Occipital lobe (tissue), 1 donor: ENCODE measurements at regions not wholly inside any gene's neighbourhood (a gene's known extent, or its start where the extent isn't known, plus 50 kb on each side); places are given as distances from the start of the nearest gene placed in this dataset.

Experiments used
- DNase-seq: peaks from one replicate; lab custom pipeline; 2025; lab: John Stamatoyannopoulos, UW

- DNase-seq, result no peak
These were observed 52.9 kb downstream of the FRMPD3 start for GRCh38 chrX:107502316-107502715.

GRCh38 chrX:107504006-107504405 lies 54.6 kb downstream of the FRMPD3 start:
- no peak for DNase-seq

- DNase-seq, result no peak
These were observed 55.8 kb downstream of the FRMPD3 start for GRCh38 chrX:107505223-107505622.

- no peak for DNase-seq
These were observed 57.2 kb downstream of the FRMPD3 start for GRCh38 chrX:107506596-107507031.

- no peak for DNase-seq
These were observed 57.8 kb downstream of the FRMPD3 start for GRCh38 chrX:107507093-107507743.

- no peak for DNase-seq
These were observed 58.3 kb downstream of the FRMPD3 start for GRCh38 chrX:107507744-107508117.

GRCh38 chrX:107508925-107509324 lies 59.5 kb downstream of the FRMPD3 start:
- DNase-seq, result no peak

GRCh38 chrX:107514944-107515343 lies 65.5 kb downstream of the FRMPD3 start:
- DNase-seq, result no peak

- DNase-seq, result no peak
These were observed 72.6 kb downstream of the FRMPD3 start for GRCh38 chrX:107521877-107522586.

- no peak for DNase-seq
These were observed 73.4 kb downstream of the FRMPD3 start for GRCh38 chrX:107522901-107523300.

- no peak for DNase-seq
These were observed 76.7 kb downstream of the FRMPD3 start for GRCh38 chrX:107526141-107526540.

GRCh38 chrX:107530141-107530540 lies 80.7 kb downstream of the FRMPD3 start:
- no peak for DNase-seq

- no peak for DNase-seq
These were observed 88.4 kb downstream of the FRMPD3 start for GRCh38 chrX:107537815-107538214.

- no peak for DNase-seq
These were observed 87.1 kb upstream of the PRPS1 start for GRCh38 chrX:107541244-107541643.

GRCh38 chrX:107542040-107542439 lies 86.3 kb upstream of the PRPS1 start:
- DNase-seq, result no peak

GRCh38 chrX:107542500-107542899 lies 85.8 kb upstream of the PRPS1 start:
- no peak for DNase-seq

GRCh38 chrX:107547621-107548020 lies 80.7 kb upstream of the PRPS1 start:
- no peak for DNase-seq

- no peak for DNase-seq
These were observed 79.5 kb upstream of the PRPS1 start for GRCh38 chrX:107548775-107549174.

GRCh38 chrX:107549504-107549903 lies 78.8 kb upstream of the PRPS1 start:
- no peak for DNase-seq

- DNase-seq, result no peak
These were observed 76.8 kb upstream of the PRPS1 start for GRCh38 chrX:107551546-107551945.

GRCh38 chrX:107552930-107553329 lies 75.4 kb upstream of the PRPS1 start:
- DNase-seq, result no peak

GRCh38 chrX:107556967-107557366 lies 71.3 kb upstream of the PRPS1 start:
- no peak for DNase-seq

- DNase-seq, result no peak
These were observed 68.8 kb upstream of the PRPS1 start for GRCh38 chrX:107559506-107559905.
